PFSK-1 (cell line): ENCODE measurements at regions not wholly inside any gene's neighbourhood (a gene's known extent, or its start where the extent isn't known, plus 50 kb on each side); places are given as distances from the start of the nearest gene placed in this dataset.

Experiments
- POLR2AphosphoS5 ChIP-seq: IDR thresholded peaks from 2 replicates; pipeline ENCODE4 v1.6.1; 2012; ENCODE audit warnings: low read depth, mild to moderate bottlenecking, control low read depth, low read length, moderate library complexity
- REST ChIP-seq, 2 experiments: IDR thresholded peaks; 2 replicates each; pipeline versions ENCODE4 v1.6.1 to v1.8.0; 2011 to 2012; ENCODE audit warnings: low read depth in 2 of 2, low read length in 2 of 2, control low read depth in 1 of 2, inconsistent platforms in 1 of 2, mild to moderate bottlenecking in 1 of 2, moderate library complexity in 1 of 2; ENCODE audit not compliant: insufficient read depth in 1 of 2
- SIN3A ChIP-seq: IDR thresholded peaks from 2 replicates; pipeline ENCODE4 v1.6.1; 2012; ENCODE audit warnings: mild to moderate bottlenecking, low read length, moderate library complexity, borderline replicate concordance; ENCODE audit not compliant: insufficient read depth

GRCh38 chr19:29096896-29097295 is 116.1 kb downstream of the UQCRFS1 start:
- no peak for TF ChIP-seq POLR2AphosphoS5
- TF ChIP-seq REST (IDR thresholded peaks at IDR 0.05; ENCODE audit: insufficient read depth in 1 of 2, low read depth in 2 of 2, low read length in 2 of 2) = no peak
- no peak for TF ChIP-seq SIN3A
